Mucosa of rectum (tissue), 2 donors: ENCODE measurements at regions not wholly inside any gene's neighbourhood (a gene's known extent, or its start where the extent isn't known, plus 50 kb on each side); places are given as distances from the start of the nearest gene placed in this dataset.

ENCODE experiments used
- H3K27ac ChIP-seq, 2 donors: one replicate each; pipeline ENCODE4 v1.7.0; 2013; ENCODE audit warnings: inconsistent platforms in 2 of 2, low read depth in 2 of 2, low read length in 2 of 2
- H3K27me3 ChIP-seq, 2 donors: one replicate each; pipeline ENCODE4 v1.7.0; 2013; ENCODE audit warnings: low read length in 2 of 2; ENCODE audit not compliant: control insufficient read depth in 2 of 2, insufficient read depth in 2 of 2
- H3K36me3 ChIP-seq, 2 donors: one replicate each; pipeline ENCODE4 v1.7.0; 2013; ENCODE audit warnings: low read length in 2 of 2; ENCODE audit not compliant: control insufficient read depth in 2 of 2, insufficient read depth in 2 of 2
- H3K4me1 ChIP-seq, 2 donors: one replicate each; pipeline ENCODE4 v1.7.0; 2013; ENCODE audit warnings: low read length in 2 of 2, mild to moderate bottlenecking in 1 of 2; ENCODE audit not compliant: control insufficient read depth in 2 of 2, insufficient read depth in 2 of 2
- H3K4me3 ChIP-seq, 2 donors: one replicate each; pipeline ENCODE4 v1.7.0; 2013; ENCODE audit warnings: low read length in 2 of 2
- H3K9ac ChIP-seq, 2 donors: one replicate each; pipeline ENCODE4 v1.7.0; 2013; ENCODE audit warnings: low read length in 2 of 2, low read depth in 1 of 2, mild to moderate bottlenecking in 1 of 2
- H3K9me3 ChIP-seq, 2 donors: one replicate each; pipeline ENCODE4 v1.7.0; 2013; ENCODE audit warnings: low read length in 2 of 2; ENCODE audit not compliant: control insufficient read depth in 2 of 2
- donor health status: healthy.
- donor health status: Normal muscosa, but diverticular disease.

GRCh38 chrX:3221643-3222042 is 124.8 kb downstream of the MXRA5 start:
- Histone ChIP-seq H3K4me3 (no peak overlapping the region), H3K9ac (no peak overlapping the region), H3K27ac (no peak overlapping the region), H3K36me3 (no peaks in the 10 kb centered on the region), H3K9me3 (no peaks in the 10 kb centered on the region), H3K4me1 (no peaks in the 10 kb centered on the region), H3K27me3 (no peaks in the 10 kb centered on the region)

DNA sequence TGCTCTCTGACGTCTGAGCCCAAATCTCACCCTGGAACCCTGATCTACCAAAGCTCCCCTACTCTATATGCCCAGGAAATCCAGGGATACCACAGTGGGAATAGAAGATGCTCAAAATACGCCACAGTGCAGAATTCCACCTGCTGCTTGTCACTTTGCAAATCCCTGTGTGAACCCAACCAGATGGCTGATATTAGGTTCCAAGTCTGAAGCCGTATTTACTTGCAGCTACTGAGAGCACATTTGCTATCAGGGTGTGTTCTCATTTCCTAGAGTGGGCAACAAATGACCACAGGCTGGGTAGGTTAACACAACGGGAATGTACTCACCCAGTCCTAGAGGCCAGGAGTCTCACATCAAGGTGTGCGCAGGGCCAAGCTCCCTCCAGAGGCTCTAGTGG is 126.8 kb downstream of the MXRA5 start:
- H3K27ac ChIP-seq = no peak overlapping the region
- H3K4me3 ChIP-seq = no peak overlapping the region
- H3K4me1 ChIP-seq = no peaks in the 10 kb centered on the region
- H3K9me3 ChIP-seq = no peaks in the 10 kb centered on the region
- no peaks in the 10 kb centered on the region for H3K36me3 ChIP-seq
- no peak overlapping the region for H3K9ac ChIP-seq
- H3K27me3 ChIP-seq = no peaks in the 10 kb centered on the region

DNA sequence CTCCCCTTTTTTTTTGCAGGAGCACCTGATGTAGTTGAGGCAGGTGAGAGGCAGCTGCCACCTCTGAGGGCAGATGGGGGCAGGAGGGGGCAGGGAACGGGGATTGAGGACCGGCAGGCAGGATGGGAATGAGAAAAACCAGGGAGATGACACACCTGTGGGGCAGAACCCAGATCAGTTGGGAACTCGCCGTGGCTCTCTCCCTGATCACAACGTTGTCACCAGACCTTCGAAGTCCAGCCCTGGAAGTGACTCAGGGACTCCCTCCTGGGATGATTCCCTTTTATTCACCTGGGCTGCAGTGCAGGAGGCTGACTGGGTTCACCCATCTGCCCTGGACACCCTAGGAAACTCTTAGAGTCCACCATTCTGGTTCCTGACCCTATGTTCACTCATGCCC is 127.2 kb downstream of the MXRA5 start:
- Histone ChIP-seq H3K9me3 (no peaks in the 10 kb centered on the region), H3K9ac (no peak overlapping the region), H3K36me3 (no peaks in the 10 kb centered on the region), H3K27ac (no peak overlapping the region), H3K27me3 (no peaks in the 10 kb centered on the region), H3K4me1 (no peaks in the 10 kb centered on the region), H3K4me3 (no peak overlapping the region)

GRCh38 chrX:3218442-3218841 is 128.0 kb downstream of the MXRA5 start:
- Histone ChIP-seq H3K9ac (no peak overlapping the region), H3K27ac (no peak overlapping the region), H3K4me3 (no peak overlapping the region), H3K9me3 (no peaks in the 10 kb centered on the region), H3K4me1 (no peaks in the 10 kb centered on the region), H3K36me3 (no peaks in the 10 kb centered on the region), H3K27me3 (no peaks in the 10 kb centered on the region)

DNA sequence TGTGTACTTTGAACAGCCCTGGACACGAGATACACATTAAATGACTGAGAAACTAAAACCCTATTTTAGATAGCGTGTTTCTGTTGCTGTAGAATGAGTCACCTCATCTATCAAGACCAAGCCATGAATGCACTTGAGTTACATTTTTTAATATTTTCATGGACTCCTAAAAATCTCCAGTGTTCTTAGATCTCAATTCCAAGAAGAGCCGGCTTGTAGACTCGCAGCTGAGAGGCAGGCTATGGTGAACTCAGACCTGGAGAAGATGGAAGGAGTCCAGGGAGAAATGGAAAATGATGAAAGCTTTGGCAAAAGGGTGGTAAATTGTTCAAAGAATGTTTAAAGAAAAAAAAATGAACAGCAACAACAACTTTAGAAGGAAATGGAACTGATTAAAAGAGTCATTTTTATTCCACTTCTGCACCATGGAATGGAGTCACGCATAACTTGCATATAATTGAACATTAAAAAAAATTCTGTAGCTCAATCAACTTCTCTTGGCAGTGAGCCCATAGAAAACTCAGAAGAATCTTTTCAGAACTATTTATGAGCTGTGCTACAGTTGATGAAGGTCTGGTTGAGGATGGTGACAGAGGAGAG is 129.8 kb downstream of the MXRA5 start:
- H3K27ac ChIP-seq = no peak overlapping the region

DNA sequence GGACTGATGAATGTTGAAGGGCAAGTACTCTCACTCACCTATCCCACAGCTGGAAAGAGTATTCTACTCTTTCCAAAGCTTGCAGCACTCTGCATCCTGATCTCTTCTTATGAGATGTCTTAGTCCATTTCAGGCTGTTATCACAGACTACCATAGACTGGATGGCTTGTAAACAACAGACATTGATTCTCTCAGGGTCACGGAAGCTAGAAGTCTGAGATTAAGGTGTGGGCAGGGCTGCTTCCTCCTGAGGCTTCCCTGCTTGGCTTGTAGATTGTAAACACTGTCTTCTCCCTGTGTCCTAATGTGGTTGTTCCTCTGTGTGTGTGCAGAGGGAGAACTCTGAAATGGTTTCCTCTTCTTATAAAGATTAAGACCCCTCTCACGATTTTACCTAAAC is 131.2 kb downstream of the MXRA5 start:
- H3K4me3 ChIP-seq = no peak overlapping the region
- no peaks in the 10 kb centered on the region for H3K36me3 ChIP-seq
- no peak overlapping the region for H3K27ac ChIP-seq
- no peaks in the 10 kb centered on the region for H3K4me1 ChIP-seq
- no peak overlapping the region for H3K9ac ChIP-seq
- H3K27me3 ChIP-seq = no peaks in the 10 kb centered on the region
- H3K9me3 ChIP-seq = no peaks in the 10 kb centered on the region

More for the DNA sequence above, 129.8 kb downstream of the MXRA5 start:
- no peak overlapping the region for H3K9ac ChIP-seq
- no peaks in the 10 kb centered on the region for H3K27me3 ChIP-seq
- H3K36me3 ChIP-seq = no peaks in the 10 kb centered on the region
- H3K4me3 ChIP-seq = no peak overlapping the region
- no peaks in the 10 kb centered on the region for H3K9me3 ChIP-seq
- no peaks in the 10 kb centered on the region for H3K4me1 ChIP-seq

- Histone ChIP-seq H3K36me3 (no peaks in the 10 kb centered on the region), H3K27me3 (no peaks in the 10 kb centered on the region), H3K9me3 (no peaks in the 10 kb centered on the region), H3K27ac (no peak overlapping the region), H3K4me1 (no peaks in the 10 kb centered on the region), H3K4me3 (no peak overlapping the region), H3K9ac (no peak overlapping the region)
Observed at GRCh38 chrX:3206314-3206713, 140.1 kb downstream of the MXRA5 start.

DNA sequence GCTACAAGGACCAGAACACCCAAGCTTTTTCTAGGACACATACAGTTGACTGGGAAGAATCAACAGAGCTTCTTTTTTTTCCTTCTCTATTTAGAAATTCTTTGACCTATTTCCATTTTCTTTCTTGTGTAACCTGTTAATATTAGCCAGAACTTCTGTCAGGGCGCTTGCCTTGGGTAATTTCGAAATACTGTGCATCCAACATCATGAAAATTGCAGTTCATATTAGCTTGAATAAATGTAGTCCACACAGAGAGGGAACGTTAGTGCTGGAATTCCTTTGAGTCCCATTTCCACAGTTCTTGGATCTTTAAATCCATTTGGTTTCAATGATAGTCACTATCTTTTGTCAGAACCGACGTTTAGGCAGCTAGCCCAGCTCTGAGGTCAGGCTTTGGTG is 141.8 kb downstream of the MXRA5 start:
- Histone ChIP-seq H3K4me3 (no peak overlapping the region), H3K9ac (no peak overlapping the region), H3K27ac (no peak overlapping the region), H3K9me3 (no peaks in the 10 kb centered on the region), H3K27me3 (no peaks in the 10 kb centered on the region), H3K4me1 (no peaks in the 10 kb centered on the region), H3K36me3 (no peaks in the 10 kb centered on the region)

DNA sequence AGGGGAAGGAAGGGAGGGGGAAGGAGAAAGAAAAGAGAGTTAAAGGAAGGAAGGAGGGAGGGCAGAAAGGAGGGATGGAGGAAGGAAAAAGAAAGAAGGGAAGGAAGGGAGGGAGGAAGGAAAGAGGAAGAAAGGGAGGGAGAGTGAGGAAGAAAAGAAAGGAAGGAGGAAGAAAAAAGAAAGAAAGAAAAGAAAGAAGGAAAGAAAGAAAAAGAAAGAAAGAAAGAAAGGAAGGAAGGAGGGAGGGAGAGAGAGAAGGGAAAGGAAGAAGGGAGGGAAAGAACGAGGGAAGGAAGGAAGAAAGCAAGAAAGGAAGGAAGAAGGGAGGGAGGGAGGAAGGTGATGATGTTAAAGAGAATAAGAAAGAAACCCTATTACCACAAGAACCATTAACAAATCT is 150.6 kb downstream of the MXRA5 start:
- H3K9ac ChIP-seq = no peak overlapping the region
- no peak overlapping the region for H3K4me3 ChIP-seq
- no peaks in the 10 kb centered on the region for H3K9me3 ChIP-seq
- H3K4me1 ChIP-seq = no peaks in the 10 kb centered on the region
- no peaks in the 10 kb centered on the region for H3K36me3 ChIP-seq
- no peaks in the 10 kb centered on the region for H3K27me3 ChIP-seq
- H3K27ac ChIP-seq = no peak overlapping the region

DNA sequence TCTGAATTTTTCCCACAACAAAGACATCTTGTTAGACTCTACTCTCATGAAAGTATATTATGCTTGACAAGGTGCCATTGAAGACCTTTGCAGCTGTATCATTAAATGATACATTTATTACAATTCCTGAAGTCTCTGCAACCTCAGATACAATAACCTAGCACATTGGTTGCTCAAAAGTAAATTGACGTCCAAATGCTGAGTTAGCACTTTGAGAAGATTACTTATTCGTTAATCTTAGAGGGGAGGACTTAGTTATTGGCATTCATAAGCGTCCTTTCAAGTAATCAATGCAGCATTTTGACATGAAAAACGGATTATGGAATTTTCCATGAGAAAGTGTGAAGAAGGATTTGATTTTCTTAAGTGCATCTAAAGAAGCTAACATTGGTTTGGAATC is 151.6 kb downstream of the ARSF start:
- H3K27ac ChIP-seq = no peak overlapping the region
- H3K4me3 ChIP-seq = no peak overlapping the region
- H3K9me3 ChIP-seq = no peaks in the 10 kb centered on the region
- H3K27me3 ChIP-seq = no peaks in the 10 kb centered on the region
- H3K4me1 ChIP-seq = no peaks in the 10 kb centered on the region
- no peaks in the 10 kb centered on the region for H3K36me3 ChIP-seq
- no peak overlapping the region for H3K9ac ChIP-seq

DNA sequence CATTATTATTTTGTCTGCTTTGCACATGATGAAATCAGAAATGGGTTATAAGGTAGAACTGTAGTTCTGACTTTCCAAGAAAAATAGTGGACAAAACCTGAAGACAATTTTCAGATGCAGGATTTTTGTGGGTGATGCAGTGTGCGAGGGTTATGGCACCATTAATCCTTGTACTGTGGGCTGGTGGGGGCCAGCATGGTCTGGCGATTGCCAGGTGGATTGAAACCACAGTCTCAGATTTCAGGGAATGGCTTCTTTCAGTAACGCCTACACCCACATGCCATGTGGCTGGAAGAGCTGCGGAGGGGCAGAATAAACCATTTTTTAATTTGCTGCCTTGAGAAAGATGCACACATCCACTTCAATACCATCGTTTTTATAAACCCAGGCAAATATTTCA is 150.5 kb downstream of the ARSF start:
- Histone ChIP-seq H3K27me3 (no peaks in the 10 kb centered on the region), H3K9ac (no peak overlapping the region), H3K9me3 (no peaks in the 10 kb centered on the region), H3K27ac (no peak overlapping the region), H3K36me3 (no peaks in the 10 kb centered on the region), H3K4me3 (no peak overlapping the region), H3K4me1 (no peaks in the 10 kb centered on the region)
